Activated naive CD4-positive, alpha-beta T cell treated with Interleukin-2 at 50 U/mL for 16 hours (primary cell): ENCODE measurements at regions not wholly inside any gene's neighbourhood (a gene's known extent, or its start where the extent isn't known, plus 50 kb on each side); places are given as distances from the start of the nearest gene placed in this dataset.

Experiments used
- DNase-seq: peaks from one replicate; pipeline ENCODE4 v3.0.0-alpha.2; 2020

DNA sequence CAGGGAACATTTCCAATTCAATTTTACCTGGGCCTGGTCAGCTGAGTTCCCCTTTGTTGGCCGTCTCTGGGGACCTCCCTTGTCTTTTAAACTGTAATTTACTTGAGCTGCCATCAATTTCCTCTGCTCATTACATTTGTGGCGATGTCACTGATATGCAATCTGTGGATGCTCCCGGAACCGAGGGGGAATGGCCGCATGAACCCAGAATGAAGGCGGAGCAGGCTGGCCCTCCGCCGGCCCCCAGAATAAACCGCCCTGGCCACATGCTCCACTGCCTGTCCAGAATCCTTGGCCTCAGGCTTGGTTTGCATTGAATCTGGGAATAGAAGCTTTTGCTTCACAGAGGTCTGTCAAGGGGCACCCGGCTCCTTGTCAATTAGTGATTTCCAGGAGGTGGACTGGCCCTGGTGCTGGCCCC, 276.8 kb downstream of the TEX29 start:
- no peak for DNase-seq

DNA sequence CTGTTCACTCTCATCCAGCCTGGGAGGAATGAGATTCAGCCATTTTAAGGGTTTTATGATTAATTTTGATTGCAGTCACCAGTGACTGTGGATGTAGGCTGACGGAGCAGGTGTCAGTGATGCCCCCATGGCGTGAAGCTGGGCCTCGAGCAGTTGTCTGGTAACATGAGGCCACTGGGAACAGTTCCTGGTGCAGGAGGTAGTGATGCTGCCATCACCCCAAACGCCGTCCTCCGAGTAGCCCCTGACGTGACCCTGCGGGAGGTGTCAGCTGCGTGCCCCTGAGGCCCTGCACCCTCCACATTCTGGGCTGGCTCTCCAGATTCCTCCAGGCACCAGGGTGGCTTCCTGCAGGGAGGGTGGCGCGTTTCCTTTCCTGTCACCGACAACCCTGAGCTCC, 277.2 kb downstream of the TEX29 start:
- DNase-seq: no peak

DNA sequence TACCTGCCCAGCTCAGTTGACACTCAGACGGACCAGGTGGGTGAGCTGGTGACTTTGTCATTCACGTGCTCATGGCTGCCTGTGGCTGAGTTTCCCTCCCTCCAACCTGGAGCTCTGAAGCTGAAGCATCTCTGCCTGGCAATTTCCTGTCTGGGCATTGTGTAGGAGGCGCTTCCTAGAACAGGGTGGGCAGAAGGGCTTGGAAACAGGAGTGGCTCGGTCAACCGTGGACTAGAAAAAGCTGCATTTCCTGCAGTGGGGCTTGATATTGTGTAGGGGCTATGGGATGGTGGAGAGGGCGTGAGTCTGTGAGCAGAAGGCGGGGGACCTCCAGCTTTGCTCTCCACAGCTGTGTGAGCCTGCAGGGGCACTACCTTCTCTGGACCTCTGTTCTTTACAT, 278.3 kb downstream of the TEX29 start:
- no peak for DNase-seq

GRCh38 chr13:111599791-111600190, 279.3 kb downstream of the TEX29 start:
- no peak for DNase-seq

DNA sequence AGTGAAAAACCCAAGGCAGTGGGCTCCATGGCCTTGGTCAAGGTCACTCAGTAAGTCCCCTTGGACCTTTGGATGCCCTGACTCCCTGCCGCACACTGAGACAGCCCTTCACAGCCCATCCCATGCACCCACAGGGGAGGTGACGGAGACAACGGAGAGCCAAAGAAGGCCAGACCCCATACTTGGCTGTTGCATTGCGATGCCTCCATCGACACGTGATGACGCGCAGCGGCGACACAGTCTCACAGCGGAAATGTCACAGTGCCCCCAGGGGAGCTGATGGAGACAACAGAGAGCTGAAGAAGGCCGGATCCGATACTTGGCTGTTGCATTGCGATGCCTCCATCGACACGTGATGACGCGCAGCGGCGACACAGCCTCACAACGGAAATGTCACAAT, 282.4 kb downstream of the TEX29 start:
- no peak for DNase-seq

GRCh38 chr13:111604097-111604496, 283.7 kb downstream of the TEX29 start:
- DNase-seq: no peak

DNA sequence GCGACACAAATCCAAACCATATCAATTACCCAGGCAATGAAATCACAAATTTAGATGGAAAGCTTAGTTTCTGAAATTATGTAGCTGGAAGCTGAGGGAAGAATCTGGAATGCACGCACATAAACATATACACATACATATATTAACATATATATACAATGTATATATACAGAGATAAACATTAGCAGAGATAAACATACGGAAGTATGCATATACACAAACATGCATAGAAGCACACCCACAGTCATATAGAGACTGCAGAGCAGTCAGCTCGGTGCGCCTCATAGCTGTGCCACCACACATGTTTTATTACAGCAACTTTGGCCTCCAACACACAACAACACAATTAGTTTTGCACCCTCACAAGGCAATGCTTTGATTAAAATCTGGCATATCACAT, 288.1 kb downstream of the TEX29 start:
- no peak for DNase-seq

DNA sequence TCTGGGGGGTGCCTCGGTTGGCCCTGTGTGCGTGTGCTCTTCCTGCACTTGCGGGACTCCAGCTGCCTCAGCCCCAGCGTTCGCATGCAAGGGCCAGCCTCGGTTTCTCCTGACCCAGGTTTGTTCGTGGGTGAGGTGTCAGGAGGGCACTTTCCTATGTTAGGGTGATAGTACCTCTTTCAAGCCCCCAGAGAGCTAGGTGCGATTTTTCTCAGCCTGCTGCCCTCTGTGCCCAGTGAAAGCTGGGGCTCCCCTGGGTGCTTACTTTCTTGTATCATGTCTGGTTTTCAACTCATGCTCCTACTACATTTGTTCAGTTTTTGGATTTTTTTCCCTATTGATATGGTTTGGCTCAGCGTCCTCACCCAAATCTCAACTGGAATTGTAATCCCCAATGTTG, 289.2 kb downstream of the TEX29 start:
- DNase-seq: no peak

DNA sequence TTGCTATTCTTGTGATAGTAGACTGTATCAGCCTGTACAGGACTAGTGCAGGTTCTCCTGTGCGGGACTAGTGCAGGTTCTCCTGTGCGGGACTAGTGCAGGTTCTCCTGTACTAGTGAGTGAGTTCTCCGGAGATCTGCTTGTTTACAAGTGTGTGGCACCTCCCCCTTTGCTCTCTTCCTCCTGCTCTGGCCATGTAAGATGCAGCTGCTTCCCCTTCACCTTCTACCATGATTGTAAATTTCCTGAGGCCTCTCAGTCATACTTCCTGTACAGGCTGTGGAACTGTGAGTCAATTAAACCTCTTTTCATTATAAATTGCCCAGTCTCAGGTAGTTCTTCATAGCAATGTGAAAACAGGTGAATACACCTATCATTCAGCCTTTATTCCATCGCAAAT, 289.6 kb downstream of the TEX29 start:
- no peak for DNase-seq

DNA sequence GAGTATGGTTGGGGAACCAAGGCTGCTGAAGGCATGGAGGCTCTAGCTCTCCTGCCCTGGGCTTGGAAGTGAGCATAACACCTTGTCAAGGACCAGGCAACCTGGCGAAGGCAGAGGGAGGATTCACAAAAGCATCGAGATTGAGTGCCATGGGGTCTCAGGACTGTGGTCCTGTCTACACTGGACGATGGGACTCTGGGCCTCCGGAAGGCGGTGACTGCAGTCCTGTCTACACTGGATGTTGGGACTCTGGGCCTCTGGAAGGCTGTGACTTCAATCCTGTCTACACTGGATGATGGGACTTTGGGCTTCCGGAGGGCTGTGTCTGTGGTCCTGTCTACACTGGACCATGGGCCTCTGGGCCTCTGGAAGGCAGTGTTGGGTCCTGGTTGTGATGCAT, 290.4 kb downstream of the TEX29 start:
- no peak for DNase-seq

GRCh38 chr13:111611651-111612050, 291.2 kb downstream of the TEX29 start:
- DNase-seq: no peak

DNA sequence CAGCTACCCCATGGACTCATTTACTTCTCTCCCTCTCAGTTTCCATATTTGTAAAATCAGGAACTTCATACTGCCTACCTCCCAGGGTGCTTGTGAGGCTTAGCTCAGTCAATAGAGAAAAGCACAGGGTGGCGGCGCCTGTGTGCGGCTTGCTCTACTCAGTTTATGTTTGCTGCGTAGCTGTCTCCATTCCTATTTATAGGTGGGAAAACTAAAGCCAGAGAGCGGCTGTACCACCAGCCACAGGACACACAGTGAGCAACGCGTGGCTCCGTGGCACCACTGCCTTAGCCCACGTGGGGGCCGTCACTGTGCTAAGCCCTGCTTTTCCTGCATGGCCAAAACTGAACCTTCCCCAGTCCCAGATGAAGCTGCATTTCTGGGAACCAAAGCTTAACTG, 292.4 kb downstream of the TEX29 start:
- no peak for DNase-seq

- DNase-seq: no peak
These were observed 293.6 kb downstream of the TEX29 start for GRCh38 chr13:111614009-111614408.

GRCh38 chr13:111614613-111615012, 294.2 kb downstream of the TEX29 start:
- DNase-seq: no peak

DNA sequence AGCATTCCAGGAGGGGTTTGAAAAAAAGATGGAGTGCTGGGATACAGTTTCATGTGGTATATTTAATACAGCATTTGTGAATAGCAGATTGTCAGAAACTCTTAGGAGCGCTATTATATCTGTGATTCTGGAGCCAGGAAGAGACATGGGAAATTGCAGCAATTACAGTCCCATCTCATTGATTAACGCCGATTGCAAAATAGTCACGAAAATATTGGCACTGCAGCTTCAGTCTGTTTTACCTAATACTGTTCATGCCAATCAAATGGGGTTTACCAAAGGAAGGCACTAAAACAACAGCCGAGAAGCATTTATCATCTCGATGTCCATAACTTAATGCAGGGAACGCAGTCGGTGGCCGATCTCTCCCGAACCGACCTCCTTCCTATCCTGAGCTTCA, 295.8 kb downstream of the TEX29 start:
- DNase-seq: no peak

DNA sequence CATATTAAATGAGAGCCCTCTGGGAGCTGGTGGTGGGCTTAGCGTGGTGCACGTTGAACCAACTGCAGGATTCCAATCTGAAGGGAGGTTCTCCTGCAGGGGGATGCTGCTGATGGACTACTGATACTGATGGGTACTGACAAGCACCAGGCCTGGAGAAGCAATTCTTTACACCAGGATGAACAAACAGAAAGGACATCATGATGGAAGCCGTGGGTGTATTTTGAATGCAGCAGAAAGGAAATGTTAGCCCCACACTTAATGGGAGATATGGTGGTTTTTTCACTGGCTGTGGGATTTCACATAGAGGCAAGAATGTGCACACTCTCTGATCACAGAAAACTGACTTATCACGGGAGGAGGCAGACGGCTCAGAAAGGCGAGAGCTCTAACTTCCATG, 299.7 kb downstream of the TEX29 start:
- DNase-seq: no peak

DNA sequence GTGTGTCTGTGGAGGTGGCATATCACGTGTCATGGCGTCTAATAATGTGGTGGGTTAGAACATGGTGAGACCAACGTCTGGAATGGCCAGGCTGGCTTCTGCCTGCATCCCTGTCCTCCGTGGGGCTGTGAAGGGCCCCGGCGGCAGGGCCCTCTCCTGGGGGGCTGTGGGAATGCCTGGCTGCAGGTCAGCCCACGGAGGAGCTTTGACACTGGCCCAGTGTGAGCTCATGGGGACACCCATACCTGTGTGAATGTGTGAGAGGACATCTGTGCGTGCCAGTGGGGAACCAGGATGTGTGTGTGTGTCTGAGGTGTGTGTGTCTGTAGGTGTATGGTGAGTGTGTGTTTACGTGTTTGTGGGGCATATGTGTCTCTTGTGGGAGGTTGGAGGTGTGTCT, 300.1 kb downstream of the TEX29 start:
- no peak for DNase-seq

DNA sequence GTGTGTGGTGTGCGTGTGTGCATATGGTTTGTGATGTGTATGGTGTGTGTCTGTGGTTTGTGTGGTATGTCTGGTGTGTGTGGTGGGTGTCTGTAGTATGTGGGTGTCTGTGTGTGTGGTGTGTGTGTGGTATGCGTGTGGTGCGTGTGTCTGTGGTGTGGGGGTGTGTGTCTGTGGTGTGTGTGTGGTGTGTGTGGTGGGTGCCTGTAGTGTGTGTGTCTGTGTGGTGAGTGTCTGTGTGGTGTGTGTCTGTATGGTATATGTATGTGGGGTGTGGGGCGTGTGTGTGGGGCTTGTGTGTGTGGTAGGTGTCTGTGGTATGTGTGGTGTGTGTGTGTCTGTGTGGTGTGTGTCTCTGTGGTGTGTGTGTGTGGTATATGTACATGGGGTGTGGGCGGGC, 300.7 kb downstream of the TEX29 start:
- no peak for DNase-seq

- DNase-seq: no peak
These were observed 301.6 kb downstream of the TEX29 start for GRCh38 chr13:111622051-111622531.

- DNase-seq: no peak
These were observed 302.8 kb downstream of the TEX29 start for GRCh38 chr13:111623208-111623607.

- DNase-seq: no peak
These were observed 303.5 kb downstream of the TEX29 start for GRCh38 chr13:111623743-111624505.

DNA sequence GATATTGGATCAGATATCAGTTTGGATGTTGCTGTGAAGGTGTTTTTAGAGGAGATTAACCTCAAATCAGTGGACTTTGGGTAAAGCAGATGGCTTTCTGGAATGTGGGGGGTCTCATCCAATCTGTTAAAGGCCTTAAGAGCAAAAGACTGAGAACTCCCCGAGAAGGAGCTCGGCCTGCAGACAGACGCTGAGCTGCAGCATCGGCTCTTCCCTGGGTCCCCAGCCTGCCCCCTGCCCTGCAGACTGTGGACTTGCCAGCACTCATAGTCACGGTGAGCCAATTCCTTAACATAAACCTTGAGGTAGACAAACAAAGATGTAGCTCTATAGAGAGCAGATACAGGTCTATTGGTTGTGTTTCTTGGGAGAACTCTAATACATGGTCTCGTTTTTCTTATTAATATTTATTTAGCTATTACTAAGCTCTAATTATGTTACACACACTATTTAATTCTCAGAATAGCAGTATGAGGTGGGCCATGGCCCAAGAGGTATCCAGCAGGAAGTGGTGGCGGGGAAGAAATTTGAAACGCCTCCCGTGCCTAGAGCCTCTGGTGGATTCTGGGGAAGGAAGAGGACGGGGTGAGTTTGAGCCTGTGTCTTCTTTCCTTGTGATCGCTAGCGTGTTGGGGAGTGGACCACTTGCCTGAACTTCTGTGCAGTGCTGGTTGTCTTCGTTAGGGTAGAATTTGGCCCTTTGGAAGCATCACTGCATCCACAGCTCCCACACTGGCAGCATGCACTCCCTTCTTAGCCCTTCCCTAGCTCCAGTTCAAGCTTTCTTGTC, 305.3 kb downstream of the TEX29 start:
- no peak for DNase-seq

DNA sequence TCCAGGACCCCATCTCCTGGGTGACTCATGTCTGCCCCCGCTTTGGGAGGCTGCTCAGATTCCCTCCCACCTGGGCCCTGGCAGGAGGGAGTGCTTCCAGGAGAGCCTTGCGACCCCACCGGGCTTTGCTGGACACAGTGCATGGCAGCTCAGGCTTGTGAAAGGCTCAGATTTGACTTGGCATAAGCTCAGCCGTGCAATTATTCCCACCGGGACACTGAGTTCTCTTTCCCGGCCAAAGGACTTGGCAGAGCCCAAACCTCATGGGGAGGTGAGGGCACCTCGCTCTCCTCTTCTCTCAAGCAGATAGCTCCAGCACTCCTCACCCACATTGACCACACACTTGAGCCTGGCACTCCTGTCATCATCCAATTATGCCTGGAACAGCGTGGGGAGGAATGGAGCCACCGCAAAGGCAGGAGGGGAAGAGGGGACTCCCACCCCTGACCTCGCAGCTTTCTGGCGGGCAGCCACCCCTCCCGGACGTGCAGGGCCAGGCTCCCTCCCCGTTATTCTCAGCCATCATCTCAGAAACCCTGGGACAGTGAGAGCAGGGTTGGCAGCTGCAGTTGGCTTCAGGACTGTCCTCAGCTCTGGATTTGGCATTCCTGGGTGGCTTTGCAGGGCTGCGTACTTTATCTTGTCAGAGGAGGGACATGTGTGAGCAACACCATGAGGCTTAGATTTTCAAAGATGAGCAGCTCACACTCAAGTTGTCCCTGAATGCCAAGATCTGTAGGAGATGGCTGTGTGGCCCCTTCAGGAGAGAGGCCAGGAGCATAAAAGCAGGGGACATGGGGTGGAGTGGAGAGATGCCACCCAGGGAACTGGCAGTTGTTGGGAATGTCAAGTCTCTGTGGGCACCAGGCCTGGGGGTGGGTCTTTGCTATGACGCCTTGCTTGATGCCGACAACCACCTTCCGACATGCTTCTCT, 306.2 kb downstream of the TEX29 start:
- no peak for DNase-seq
